CD4-positive, alpha-beta T cell (primary cell): ENCODE measurements at regions not wholly inside any gene's neighbourhood (a gene's known extent, or its start where the extent isn't known, plus 50 kb on each side); places are given as distances from the start of the nearest gene placed in this dataset.

Experiments
- ATAC-seq: fragments of 200-7000 bp; cut with Tn5 transposase; one replicate; pipeline ENCODE4 v1.10.0; 2022; ENCODE audit warnings: mild to moderate bottlenecking; ENCODE audit not compliant: poor library complexity
- CTCF ChIA-PET: fragments of 350-600 bp; sonication (Branson Sonifier 250); formaldehyde crosslinking; loops from one replicate; lab custom pipeline; 2021; ENCODE audit warnings: antibody characterized with exemption, inconsistent platforms; lab: Charles Lee
- POLR2A ChIA-PET: fragments of 350-600 bp; sonication (Branson Sonifier 250); formaldehyde crosslinking; loops from one replicate; lab custom pipeline; 2021; ENCODE audit warnings: antibody characterized with exemption, inconsistent platforms; lab: Charles Lee
- DNase-seq, 14 experiments: peaks; one replicate each; pipeline ENCODE4 v3.0.0-alpha.2; 2013 to 2020; ENCODE audit warnings: mixed read lengths in 2 of 14
- H3K27ac ChIP-seq, 2 donors: one replicate each; pipeline versions ENCODE4 v1.5.1 to v1.7.0; 2013; ENCODE audit warnings: low read length in 2 of 2, low read depth in 1 of 2, mild to moderate bottlenecking in 1 of 2
- H3K27me3 ChIP-seq, 2 experiments: 1 replicate in 1 of 2; 2 replicates in 1 of 2; pipeline versions ENCODE4 v1.6.1 to v1.7.0; 2013; ENCODE audit warnings: low read length in 2 of 2, control low read depth in 1 of 2, mild to moderate bottlenecking in 1 of 2, moderate library complexity in 1 of 2; ENCODE audit not compliant: insufficient read depth in 2 of 2, control insufficient read depth in 1 of 2
- H3K36me3 ChIP-seq: one replicate; pipeline ENCODE4 v1.6.1; 2013; ENCODE audit warnings: low read length, control low read depth; ENCODE audit not compliant: insufficient read depth
- H3K4me1 ChIP-seq: one replicate; pipeline ENCODE4 v1.6.1; 2013; ENCODE audit warnings: low read length, control low read depth; ENCODE audit not compliant: insufficient read depth
- H3K4me3 ChIP-seq: one replicate; pipeline ENCODE4 v1.5.1; 2013; ENCODE audit warnings: mild to moderate bottlenecking, low read length, moderate library complexity
- H3K9me3 ChIP-seq, 2 experiments: 1 replicate in 1 of 2; 2 replicates in 1 of 2; pipeline versions ENCODE4 v1.6.1 to v1.7.0; 2013; ENCODE audit warnings: low read length in 2 of 2, mild to moderate bottlenecking in 2 of 2, control low read depth in 1 of 2, moderate library complexity in 1 of 2; ENCODE audit not compliant: control insufficient read depth in 1 of 2, insufficient read depth in 1 of 2
- H3K27ac Mint-ChIP-seq: one replicate; pipeline ENCODE4 v1.8.0; 2020; ENCODE audit warnings: mixed read lengths
- H3K27me3 Mint-ChIP-seq: one replicate; pipeline ENCODE4 v1.8.0; 2021; ENCODE audit warnings: mixed read lengths
- H3K36me3 Mint-ChIP-seq: one replicate; pipeline ENCODE4 v1.8.0; 2021; ENCODE audit warnings: low read depth, mixed read lengths
- H3K4me1 Mint-ChIP-seq: one replicate; pipeline ENCODE4 v1.8.0; 2021; ENCODE audit warnings: low read depth, mixed read lengths
- H3K4me3 Mint-ChIP-seq: one replicate; pipeline ENCODE4 v1.8.0; 2020; ENCODE audit warnings: mild to moderate bottlenecking, mixed read lengths
- H3K9me3 Mint-ChIP-seq: one replicate; pipeline ENCODE4 v1.8.0; 2020; ENCODE audit warnings: mixed read lengths
- CTCF ChIP-seq: fragments of 200-600 bp; IDR thresholded peaks from one replicate; pipeline ENCODE4 v1.8.0; 2022; ENCODE audit warnings: antibody characterized with exemption, mild to moderate bottlenecking
- intact Hi-C, 2 experiments: fragments of 100-400 bp; cut with DNase I in 1 of 2; cut with micrococcal nuclease in 1 of 2; formaldehyde crosslinking; loops; one replicate each; pipeline versions ENCODE4 v1.15.1 to v1.9.0; 2023 to 2025; cut with DNase I, micrococcal nuclease

- Histone ChIP-seq H3K36me3 (no peaks in the 10 kb centered on the region), H3K27ac (no peak overlapping the region), H3K4me1 (no peaks in the 10 kb centered on the region), H3K9me3 (no peaks in the 10 kb centered on the region), H3K4me3 (no peak overlapping the region), H3K27me3 (peaks cover 0 to 1% of the 10 kb centered on the region in 2 experiments)
- no peaks in the 10 kb centered on the region for H3K27me3 Mint-ChIP-seq
- intact Hi-C loops: no loop called here
- no peaks in the 10 kb centered on the region for H3K4me1 Mint-ChIP-seq
- TF ChIP-seq CTCF: no peak
- H3K36me3 Mint-ChIP-seq: no peaks in the 10 kb centered on the region
- no peak overlapping the region for H3K4me3 Mint-ChIP-seq
- ChIA-PET POLR2A (no interaction called here), CTCF (no interaction called here)
- no peak overlapping the region for H3K27ac Mint-ChIP-seq
- no peak for ATAC-seq
- H3K9me3 Mint-ChIP-seq: no peaks in the 10 kb centered on the region
- no peak for DNase-seq
Observed at GRCh38 chr10:112896722-112897121, 53.3 kb upstream of the TCF7L2 start.

- no peaks in the 10 kb centered on the region for H3K36me3 ChIP-seq
- H3K4me1 ChIP-seq: no peaks in the 10 kb centered on the region
- H3K4me3 Mint-ChIP-seq: no peak overlapping the region
- no peak overlapping the region for H3K4me3 ChIP-seq
- intact Hi-C loops: no loop called here
- no peak for DNase-seq
- H3K9me3 Mint-ChIP-seq: no peaks in the 10 kb centered on the region
- ChIA-PET POLR2A (no interaction called here), CTCF (no interaction called here)
- H3K9me3 ChIP-seq: no peaks in the 10 kb centered on the region
- H3K27me3 ChIP-seq: no peaks in the 10 kb centered on the region
- no peaks in the 10 kb centered on the region for H3K36me3 Mint-ChIP-seq
- no peak for TF ChIP-seq CTCF
- H3K27ac ChIP-seq: no peak overlapping the region
- no peaks in the 10 kb centered on the region for H3K27me3 Mint-ChIP-seq
- H3K4me1 Mint-ChIP-seq: no peaks in the 10 kb centered on the region
- ATAC-seq: no peak
- no peak overlapping the region for H3K27ac Mint-ChIP-seq
Observed at GRCh38 chr10:112898540-112899390, 51.3 kb upstream of the TCF7L2 start.

- intact Hi-C loops: no loop called here
- POLR2A ChIA-PET: no interaction called here
- Histone ChIP-seq H3K27me3 (no peaks in the 10 kb centered on the region), H3K36me3 (no peaks in the 10 kb centered on the region), H3K4me3 (no peak overlapping the region), H3K4me1 (no peaks in the 10 kb centered on the region), H3K27ac (no peak overlapping the region), H3K9me3 (no peaks in the 10 kb centered on the region)
- Mint-ChIP-seq H3K27me3 (no peaks in the 10 kb centered on the region), H3K27ac (no peak overlapping the region), H3K9me3 (no peaks in the 10 kb centered on the region), H3K4me1 (no peaks in the 10 kb centered on the region), H3K4me3 (no peak overlapping the region), H3K36me3 (no peaks in the 10 kb centered on the region)
- ATAC-seq (no peak), DNase-seq (no peak)
- CTCF ChIA-PET: no interaction called here
- no peak for TF ChIP-seq CTCF
Observed at GRCh38 chr10:112899391-112900065, 50.5 kb upstream of the TCF7L2 start.
